ENCODE measurements at regions not wholly inside any gene's neighbourhood (a gene's known extent, or its start where the extent isn't known, plus 50 kb on each side); places are given as distances from the start of the nearest gene placed in this dataset.

DNA sequence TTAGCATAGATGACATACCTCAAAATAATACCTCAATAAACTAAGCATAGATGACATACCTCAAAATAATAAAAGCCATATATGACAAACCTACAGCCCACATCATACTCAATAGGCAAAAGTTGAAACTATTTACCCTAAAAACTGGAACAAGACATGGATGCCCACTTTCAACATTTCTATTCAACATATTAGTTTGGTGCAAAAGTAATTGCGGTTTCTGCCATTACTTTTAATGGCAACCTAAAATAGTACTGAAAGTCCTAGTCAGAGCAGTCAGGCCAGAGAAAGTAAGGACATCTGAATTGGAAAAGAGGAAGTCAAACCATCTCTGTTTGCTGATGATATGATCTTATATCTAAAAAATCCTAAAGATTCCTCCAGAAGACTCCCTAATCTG lies 250.4 kb downstream of the RAB28 start:
- no peaks in the 10 kb centered on the region for H3K36me3 ChIP-seq
- no peaks in the 10 kb centered on the region for H3K27me3 ChIP-seq
- no peak for DNase-seq (ENCODE audit: low spot score in 2 of 2)
- no peak overlapping the region for H3K4me3 ChIP-seq
- H3K27ac ChIP-seq = no peak overlapping the region
- TF ChIP-seq POLR2A (IDR thresholded peaks at IDR 0.05) (no peak), POLR2AphosphoS5 (IDR thresholded peaks at IDR 0.05) (no peak)
- TF ChIP-seq, protein P1, sequence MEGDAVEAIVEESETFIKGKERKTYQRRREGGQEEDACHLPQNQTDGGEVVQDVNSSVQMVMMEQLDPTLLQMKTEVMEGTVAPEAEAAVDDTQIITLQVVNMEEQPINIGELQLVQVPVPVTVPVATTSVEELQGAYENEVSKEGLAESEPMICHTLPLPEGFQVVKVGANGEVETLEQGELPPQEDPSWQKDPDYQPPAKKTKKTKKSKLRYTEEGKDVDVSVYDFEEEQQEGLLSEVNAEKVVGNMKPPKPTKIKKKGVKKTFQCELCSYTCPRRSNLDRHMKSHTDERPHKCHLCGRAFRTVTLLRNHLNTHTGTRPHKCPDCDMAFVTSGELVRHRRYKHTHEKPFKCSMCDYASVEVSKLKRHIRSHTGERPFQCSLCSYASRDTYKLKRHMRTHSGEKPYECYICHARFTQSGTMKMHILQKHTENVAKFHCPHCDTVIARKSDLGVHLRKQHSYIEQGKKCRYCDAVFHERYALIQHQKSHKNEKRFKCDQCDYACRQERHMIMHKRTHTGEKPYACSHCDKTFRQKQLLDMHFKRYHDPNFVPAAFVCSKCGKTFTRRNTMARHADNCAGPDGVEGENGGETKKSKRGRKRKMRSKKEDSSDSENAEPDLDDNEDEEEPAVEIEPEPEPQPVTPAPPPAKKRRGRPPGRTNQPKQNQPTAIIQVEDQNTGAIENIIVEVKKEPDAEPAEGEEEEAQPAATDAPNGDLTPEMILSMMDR (IDR thresholded peaks at IDR 0.05) = no peak
- H3K4me1 ChIP-seq = no peaks in the 10 kb centered on the region
- H3K9me3 ChIP-seq = peaks cover 2 to 10% of the 10 kb centered on the region in 2 donors
- intact Hi-C loops (cut with DNase I; ENCODE audit: low total_unique reads) = no loop called here

DNA sequence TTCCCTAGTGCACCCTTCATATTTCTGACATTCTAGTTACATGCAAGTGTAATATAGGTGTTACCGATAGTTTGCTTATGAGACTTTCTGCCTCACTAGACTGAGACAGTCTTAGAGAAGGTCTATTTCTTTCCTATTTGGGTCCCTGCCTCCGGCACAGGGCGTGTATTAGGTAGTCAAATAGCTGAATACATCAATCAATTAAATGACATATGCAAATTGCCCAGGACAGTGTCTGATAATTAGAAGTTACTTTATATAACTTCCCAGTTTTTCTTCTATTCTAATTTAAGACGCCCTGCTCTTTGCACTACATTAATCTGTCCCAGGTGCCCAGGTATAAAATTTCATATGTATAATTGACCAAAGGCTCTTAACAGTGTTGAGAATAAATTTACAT lies 264.2 kb downstream of the RAB28 start:
- Histone ChIP-seq H3K4me3 (no peak overlapping the region), H3K27me3 (no peaks in the 10 kb centered on the region), H3K36me3 (no peaks in the 10 kb centered on the region), H3K4me1 (no peaks in the 10 kb centered on the region), H3K27ac (no peak overlapping the region), H3K9me3 (no peaks in the 10 kb centered on the region)
- no peak for DNase-seq (ENCODE audit: low spot score in 2 of 2)
- intact Hi-C loops (cut with DNase I; ENCODE audit: low total_unique reads) = no loop called here
- TF ChIP-seq POLR2A (IDR thresholded peaks at IDR 0.05) (no peak), POLR2AphosphoS5 (IDR thresholded peaks at IDR 0.05) (no peak)
- TF ChIP-seq, protein P1 (IDR thresholded peaks at IDR 0.05) = no peak

DNA sequence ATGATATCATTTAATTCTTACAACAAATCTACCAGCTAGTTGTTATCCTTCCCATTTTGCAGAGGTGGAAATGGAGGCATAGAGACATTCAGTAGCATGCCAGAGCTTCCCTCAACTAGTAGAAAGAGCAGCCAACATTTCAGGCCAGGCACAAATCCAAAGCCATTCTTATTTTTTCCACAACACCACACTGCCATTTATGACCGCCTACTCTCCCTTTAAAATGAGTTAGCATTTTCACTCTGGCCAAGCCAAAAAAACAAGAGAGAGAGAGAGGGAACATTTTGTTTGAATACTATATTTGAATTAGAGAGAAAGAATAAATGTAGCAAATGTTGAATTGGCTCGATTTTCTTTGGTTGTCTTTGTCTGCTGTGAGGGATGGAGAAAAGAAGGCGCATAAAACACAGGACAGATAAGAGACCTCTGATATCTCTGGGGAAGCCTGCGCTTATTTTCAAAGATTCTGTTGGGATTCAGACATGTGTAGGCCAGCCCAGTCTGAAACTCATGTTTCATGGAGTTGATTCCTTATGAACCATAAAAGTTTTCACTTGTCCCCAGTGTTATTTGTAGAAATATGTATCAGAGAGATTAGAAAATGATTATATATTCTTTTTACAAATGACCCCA lies 265.7 kb downstream of the RAB28 start:
- TF ChIP-seq, protein P1 (IDR thresholded peaks at IDR 0.05) = no peak
- TF ChIP-seq POLR2A (IDR thresholded peaks at IDR 0.05) = no peak
- no peak for TF ChIP-seq POLR2AphosphoS5 (IDR thresholded peaks at IDR 0.05)
- H3K4me3 ChIP-seq = no peak overlapping the region
- H3K4me1 ChIP-seq = no peaks in the 10 kb centered on the region
- intact Hi-C loops (cut with DNase I; ENCODE audit: low total_unique reads) = no loop called here
- no peaks in the 10 kb centered on the region for H3K36me3 ChIP-seq
- DNase-seq (ENCODE audit: low spot score in 2 of 2) = no peak
- H3K27ac ChIP-seq = no peak overlapping the region
- no peaks in the 10 kb centered on the region for H3K9me3 ChIP-seq
- no peaks in the 10 kb centered on the region for H3K27me3 ChIP-seq

DNA sequence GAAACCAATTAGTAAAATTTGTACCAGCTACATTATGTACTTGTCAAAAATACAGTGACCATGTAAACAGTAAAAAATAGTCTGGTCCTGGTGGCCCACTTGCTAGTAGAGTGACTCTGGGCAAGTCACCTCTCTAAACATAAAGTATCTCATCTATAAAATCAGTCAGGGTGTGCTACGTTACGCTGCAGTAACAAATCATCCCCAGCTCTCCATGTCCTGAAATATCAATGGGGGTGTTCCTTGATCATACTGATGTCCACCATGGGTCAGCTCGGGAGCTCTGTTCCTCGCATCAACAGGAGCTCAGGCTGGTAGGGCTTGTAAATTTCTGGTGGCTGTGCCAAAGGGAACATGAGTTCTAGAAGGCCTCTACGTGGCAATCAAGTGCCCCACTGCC lies 268.6 kb downstream of the RAB28 start:
- TF ChIP-seq, protein P1 (IDR thresholded peaks at IDR 0.05) = no peak
- TF ChIP-seq POLR2AphosphoS5 (IDR thresholded peaks at IDR 0.05) (no peak), POLR2A (IDR thresholded peaks at IDR 0.05) (no peak)

DNA sequence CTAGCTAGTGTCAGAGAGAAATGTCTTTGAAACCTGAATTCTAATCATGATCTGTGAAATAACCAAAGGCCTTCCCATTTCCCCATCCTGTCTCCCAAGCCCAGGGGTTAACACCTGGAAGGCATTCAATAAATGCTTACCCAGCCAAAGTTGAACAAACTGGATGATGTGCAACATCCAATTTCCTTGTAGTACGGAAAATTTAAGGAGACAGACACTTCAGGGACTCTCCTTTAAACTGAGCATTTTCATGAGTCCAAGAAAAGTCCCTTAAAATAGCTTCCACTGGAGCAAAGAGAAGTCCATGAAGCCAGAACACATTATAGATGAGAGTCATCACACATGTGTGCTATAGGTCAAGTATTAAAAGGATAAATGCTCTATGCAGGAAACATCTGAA lies 271.2 kb downstream of the RAB28 start:
- no peak for DNase-seq (ENCODE audit: low spot score in 2 of 2)
- no peak overlapping the region for H3K4me3 ChIP-seq
- TF ChIP-seq POLR2A (IDR thresholded peaks at IDR 0.05) (no peak), POLR2AphosphoS5 (IDR thresholded peaks at IDR 0.05) (no peak)
- TF ChIP-seq, protein P1 (IDR thresholded peaks at IDR 0.05) = no peak
- no peaks in the 10 kb centered on the region for H3K36me3 ChIP-seq
- no peak overlapping the region for H3K27ac ChIP-seq
- no peaks in the 10 kb centered on the region for H3K9me3 ChIP-seq
- H3K4me1 ChIP-seq = no peaks in the 10 kb centered on the region
- intact Hi-C loops (cut with DNase I; ENCODE audit: low total_unique reads) = no loop called here
- no peaks in the 10 kb centered on the region for H3K27me3 ChIP-seq

More for the DNA sequence above, 268.6 kb downstream of the RAB28 start:
- Histone ChIP-seq H3K9me3 (no peaks in the 10 kb centered on the region), H3K4me1 (no peaks in the 10 kb centered on the region), H3K4me3 (no peak overlapping the region), H3K36me3 (no peaks in the 10 kb centered on the region), H3K27me3 (no peaks in the 10 kb centered on the region), H3K27ac (no peak overlapping the region)
- DNase-seq (ENCODE audit: low spot score in 2 of 2) = no peak
- intact Hi-C loops (cut with DNase I; ENCODE audit: low total_unique reads) = no loop called here
